Germinal center (tissue), 1 donor: ENCODE measurements at regions not wholly inside any gene's neighbourhood (a gene's known extent, or its start where the extent isn't known, plus 50 kb on each side); places are given as distances from the start of the nearest gene placed in this dataset.
"Not testable (repeated sequence)": the region's sequence is repeated elsewhere in the genome, so short reads cannot be mapped to it uniquely, and the experiment has no call there.

Experiments
- DNase-seq: peaks from one replicate; pipeline ENCODE4 v3.0.0; 2012; ENCODE audit warnings: mixed read lengths, low spot score

DNA sequence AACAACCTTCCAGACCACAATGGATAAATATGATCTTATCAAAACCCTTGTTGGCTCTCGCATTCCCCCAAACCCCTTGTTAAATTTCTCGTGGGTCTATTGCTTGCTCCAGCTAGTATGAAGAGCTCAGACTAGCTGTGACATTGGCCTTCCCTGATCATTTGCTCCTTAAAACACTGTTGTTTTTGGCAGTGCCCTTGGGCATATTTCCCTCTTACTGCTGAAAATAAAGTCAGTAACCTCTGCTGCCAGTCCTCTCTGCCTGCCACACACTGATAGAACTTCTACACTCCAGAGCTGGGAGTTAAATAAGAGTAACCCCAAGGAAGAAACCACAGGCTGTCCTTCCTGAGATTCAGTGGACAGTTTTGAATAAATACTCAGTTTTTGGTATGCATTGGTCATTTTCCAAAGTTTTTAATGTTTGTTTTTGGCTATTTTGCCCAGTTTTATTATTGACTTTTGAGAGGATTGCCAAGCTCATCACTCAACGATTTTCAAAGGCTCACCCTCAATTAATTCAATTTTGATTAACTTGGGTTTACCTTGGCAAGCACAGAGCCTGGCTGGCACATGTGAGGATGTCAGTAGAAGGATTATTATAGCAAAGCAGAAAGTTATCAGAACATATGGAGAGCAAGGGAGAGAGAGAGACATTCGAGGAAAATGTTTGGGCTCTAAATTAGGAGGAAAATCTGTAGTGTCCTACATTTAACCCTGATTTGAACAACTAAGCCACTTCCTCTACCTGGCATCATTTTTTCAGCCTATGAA is 84.3 kb upstream of the SYN3 start:
- DNase-seq = no peak

DNA sequence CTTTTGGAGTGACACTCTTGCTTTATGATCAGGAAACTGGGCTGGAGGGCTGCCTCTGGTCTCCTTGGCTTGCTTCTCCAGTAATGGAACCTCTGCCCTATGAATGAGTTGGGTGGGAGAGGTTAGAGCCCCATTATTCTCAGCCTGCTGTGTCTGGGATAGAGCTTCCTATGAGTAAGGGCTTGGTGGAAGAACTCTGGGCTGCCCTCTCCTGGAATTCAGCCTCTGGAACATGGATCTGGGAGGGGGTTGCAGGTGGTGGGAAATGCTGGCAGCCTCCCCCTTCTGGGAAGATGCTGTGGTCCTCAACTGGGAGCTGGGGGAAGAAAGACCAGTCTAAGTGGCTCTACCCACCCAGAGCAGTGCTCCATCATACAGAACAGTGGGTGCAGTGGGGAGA is 81.8 kb upstream of the SYN3 start:
- DNase-seq = no peak

DNA sequence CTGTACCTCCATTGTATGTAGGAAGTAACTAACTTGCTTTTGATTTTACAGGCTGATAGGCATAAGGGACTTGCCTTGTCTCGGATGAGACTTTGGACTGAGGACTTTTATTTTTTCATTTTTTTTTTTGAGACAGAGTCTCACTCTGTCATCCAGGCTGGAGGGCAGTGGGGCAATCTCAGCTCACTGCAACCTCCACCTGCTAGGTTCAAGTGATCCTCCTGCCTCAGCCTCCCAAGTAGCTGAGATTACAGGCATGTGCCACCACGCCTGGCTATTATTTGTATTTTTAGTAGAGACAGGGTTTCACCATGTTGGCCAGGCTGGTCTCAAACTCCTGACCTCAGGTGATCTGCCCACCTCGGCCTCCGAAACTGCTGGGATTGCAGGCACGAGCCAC is 80.2 kb upstream of the SYN3 start:
- DNase-seq = not testable (repeated sequence)

DNA sequence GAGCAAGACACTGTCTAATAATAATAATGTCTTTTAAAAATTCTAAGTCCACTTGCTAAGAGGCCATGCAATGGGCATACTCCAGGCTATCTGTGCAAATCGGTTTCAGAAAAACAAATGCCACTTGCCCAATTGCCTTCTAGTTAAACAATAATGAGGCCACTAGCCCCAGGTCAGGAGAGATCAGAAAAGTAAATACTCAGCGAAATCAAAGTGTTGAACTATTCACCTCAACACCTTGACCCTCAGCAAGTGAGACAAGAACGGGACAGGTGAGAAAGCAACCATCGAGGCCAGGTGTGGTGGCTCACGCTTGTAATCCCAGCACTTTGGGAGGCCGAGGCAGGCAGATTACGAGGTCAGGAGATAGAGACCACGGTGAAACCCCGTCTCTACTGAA is 72.3 kb upstream of the SYN3 start:
- DNase-seq = no peak

DNA sequence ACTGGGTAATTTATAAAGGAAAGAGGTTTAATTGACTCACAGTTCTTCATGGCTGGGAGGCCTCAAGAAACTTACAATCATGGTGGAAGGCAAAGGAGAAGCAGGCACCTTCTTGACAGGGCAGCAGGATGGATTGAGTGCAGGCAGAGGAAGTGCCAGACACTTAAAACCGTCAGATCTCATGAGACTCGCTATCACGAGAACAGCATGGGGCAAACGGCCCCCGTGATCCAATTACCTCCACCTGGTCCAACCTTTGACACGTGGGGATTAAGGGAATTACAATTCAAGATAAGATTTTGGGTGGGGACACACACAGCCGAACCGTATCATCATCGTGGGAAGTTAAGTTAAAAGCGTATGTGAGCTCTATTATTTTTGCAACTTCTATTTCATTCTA is 71.4 kb upstream of the SYN3 start:
- no peak for DNase-seq

DNA sequence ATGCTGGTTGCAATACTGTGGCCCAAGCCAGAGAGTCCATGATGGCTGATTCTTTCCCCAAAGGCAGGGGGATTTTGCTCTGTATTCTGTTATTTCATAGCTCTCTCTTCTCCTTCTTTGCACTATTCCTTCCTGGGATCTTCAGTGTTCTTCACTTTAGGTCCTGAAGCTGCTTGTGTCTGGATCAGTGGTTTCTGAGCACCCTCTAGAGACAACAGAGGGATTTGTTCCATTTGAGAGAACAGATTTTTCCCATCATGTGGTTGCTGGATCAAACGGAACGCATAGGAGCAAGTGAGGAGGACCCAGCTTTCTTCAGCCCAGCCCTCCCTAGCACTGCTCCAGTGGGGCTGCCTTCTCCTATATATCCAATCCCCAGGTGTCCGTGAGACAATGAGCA is 68.7 kb upstream of the SYN3 start:
- DNase-seq = no peak

DNA sequence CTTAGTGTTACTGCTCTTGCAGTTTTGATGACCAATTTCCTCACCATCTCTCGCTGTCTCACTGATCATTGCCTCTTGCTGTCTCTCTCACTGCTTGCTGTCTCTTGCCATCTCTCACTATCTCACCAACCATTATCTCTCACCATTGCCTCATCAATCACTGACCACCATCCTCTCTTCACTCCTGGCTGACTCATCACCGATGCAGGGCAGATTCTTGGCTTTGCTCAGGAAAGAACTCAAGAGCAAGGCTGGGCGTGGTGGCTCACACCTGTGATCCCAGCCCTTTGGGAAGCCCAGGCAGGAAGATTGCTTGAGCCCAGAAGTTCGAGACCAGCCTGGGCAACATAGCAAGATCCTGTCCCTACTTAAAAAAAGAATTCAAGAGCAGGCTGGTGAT is 66.3 kb upstream of the SYN3 start:
- DNase-seq = no peak

DNA sequence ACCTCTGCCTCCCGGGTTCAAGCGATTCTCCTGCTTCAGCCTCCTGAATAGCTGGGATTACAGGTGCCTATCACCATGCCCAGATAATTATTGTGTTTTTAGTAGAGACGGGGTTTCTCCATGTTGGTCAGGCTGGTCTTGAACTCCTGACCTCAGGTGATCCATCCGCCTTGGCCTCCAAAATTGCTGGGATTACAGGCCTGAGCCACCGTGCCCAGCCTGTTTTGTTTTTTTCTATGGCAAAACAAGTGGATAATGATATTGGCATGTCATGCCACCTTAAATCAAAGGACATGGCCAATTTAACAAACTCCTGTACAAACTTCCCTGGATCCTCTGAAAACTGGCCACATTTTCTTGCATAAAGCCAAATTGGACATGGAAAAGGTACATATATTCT is 64.3 kb upstream of the SYN3 start:
- not testable (repeated sequence) for DNase-seq

DNA sequence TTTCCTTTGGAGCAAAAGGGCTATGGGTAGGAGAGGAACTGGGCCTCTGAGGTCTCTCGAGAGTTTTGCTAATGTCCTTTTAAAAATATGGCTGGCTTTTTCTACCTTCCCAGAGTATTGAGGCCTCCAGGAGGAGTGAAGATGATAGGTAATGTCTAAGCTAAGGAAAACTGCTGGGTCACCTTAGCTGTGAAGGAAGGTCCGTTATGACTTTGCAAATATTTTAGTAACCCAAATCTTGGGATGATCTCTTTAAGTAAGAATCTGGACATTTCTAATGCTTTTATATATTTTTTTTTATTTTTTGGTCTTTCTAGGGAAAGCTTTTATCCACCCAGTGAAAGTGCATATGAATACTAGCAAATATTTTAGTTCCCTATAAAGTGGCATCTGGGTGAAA is 60.9 kb upstream of the SYN3 start:
- no peak for DNase-seq

DNA sequence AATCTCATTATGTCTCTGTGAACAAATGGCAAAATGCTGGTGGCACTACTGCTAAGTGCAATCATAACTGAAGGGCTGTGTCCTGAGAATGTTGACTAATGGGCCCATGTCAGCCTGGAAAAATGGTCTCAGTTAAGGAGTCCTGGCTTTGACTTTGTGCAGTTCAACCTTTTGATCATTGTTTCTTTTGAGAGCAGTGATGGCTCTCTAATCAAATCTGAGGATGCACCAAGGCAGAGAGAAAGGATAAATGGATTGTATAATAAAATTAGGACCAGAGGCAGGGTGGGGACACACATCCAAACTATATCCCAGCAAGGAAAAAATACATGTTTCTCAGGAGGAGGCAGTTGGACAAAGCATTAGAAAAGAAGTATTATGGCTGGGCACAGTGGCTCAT is 59.6 kb upstream of the SYN3 start:
- no peak for DNase-seq

DNA sequence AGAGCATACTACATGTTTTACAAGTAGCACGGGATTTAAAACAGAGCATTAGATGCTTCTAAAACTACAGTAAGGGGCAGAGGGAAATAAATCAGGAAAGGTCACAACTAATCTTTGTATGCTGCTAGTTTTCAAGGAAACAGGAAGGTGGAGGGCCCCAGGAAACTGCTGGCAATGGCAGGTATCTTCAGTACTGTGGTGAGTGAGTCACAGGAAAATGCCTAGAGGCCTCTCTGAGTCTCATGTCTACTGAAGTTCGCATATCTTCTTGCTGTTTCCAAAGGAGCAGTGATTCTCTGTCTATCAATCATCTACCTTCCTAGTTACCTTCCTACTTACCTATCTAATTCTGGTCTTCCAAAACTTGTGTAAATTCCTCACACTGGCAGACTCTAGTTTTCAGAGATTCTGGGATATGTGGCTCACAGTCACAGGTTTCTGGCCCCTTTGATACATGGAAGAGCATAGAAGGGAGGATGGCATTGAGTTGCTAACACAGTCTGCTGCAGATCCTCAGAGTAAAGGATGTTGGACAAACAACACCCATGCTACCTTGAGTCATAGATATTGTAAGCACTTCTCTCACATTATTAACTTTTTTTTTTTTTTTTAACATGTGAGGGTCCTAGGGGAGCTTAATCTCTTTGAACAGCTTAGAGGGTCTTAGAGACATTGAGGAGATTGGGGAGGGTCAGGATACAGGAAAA is 58.8 kb upstream of the SYN3 start:
- no peak for DNase-seq

DNA sequence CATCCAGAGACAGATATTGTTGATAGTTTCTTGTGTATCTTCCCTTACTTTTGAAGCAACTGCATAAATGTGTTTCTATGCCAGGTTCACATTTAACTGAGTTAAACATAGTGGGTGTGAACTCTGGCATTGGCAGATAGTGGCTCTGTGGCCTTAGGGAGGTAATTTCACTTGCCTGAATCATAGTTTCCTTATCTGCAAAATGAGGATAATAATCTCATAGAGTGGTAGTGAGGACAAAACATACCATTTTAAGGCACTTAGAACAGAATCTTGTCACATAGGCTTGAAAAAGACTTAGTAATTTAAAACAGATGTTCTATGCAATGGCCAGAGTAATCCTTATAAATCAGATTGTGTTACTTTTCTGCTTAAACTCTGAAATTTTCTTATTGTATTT is 56.4 kb upstream of the SYN3 start:
- DNase-seq = no peak

DNA sequence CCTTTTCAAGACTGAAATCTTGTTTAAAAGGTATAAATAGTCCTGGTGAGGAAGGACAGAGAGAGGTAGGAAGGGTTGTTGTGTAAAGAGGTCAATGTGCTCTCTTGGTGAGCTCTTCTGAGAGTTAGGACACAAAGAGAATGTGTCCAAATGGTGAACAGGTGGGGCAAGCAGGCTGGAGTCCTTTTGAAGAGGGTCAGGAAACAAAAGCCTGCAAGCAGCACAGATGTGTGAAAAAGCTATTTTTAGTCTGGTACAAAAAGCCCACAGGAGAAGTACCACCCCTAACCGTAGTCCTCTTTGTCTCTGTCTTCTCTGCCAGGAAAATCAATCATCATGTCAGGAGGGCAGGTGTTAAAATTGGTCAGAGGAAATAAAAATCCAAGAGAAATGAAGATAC is 54.4 kb upstream of the SYN3 start:
- DNase-seq = no peak

DNA sequence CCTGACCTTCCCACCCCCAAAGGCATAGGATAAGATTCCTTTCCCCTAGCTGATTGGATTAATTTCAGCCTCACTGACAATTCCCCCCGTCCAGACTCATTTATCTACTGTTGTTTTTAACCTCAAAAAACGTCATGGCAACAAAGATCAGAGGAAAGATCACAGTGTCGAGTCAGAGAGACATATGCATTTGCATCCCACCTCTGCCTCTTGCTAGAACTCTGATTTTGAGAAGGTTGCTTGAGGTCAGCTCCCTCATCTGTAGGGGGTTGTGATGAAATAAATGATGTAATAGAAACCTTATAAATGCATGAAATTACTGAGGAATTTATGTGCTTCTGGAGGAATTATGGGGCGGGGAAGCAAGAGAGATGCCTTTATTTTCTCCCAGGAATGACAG is 53.3 kb upstream of the SYN3 start:
- DNase-seq = no peak

DNA sequence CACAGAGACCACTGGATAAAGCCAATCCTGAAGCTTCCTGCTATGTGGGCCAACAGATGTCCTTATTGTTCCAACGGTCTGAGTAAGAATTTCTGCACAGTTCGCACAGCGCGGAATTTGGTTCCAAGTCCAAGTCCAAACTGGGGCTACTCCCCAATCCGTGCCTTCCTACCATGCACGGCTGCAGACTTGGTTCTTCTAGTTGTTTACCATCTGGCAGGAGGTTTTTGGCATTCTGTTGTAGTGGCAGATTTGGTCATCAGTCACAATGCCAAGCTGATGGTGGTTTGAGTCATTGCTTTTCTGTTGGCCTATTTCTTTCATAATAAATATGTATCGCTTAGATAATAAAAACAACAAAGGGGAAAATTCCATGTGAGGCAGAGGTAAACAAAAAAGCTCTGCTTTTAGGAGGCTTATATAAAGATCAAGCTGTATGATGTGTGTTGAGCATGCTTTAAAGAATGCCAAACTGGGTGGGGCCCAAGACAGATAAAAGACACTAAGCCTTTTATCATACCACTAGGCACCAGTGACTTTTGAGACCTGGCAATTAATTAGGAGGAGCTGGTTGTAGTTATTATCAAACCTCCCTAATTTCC is 52.5 kb upstream of the SYN3 start:
- no peak for DNase-seq

DNA sequence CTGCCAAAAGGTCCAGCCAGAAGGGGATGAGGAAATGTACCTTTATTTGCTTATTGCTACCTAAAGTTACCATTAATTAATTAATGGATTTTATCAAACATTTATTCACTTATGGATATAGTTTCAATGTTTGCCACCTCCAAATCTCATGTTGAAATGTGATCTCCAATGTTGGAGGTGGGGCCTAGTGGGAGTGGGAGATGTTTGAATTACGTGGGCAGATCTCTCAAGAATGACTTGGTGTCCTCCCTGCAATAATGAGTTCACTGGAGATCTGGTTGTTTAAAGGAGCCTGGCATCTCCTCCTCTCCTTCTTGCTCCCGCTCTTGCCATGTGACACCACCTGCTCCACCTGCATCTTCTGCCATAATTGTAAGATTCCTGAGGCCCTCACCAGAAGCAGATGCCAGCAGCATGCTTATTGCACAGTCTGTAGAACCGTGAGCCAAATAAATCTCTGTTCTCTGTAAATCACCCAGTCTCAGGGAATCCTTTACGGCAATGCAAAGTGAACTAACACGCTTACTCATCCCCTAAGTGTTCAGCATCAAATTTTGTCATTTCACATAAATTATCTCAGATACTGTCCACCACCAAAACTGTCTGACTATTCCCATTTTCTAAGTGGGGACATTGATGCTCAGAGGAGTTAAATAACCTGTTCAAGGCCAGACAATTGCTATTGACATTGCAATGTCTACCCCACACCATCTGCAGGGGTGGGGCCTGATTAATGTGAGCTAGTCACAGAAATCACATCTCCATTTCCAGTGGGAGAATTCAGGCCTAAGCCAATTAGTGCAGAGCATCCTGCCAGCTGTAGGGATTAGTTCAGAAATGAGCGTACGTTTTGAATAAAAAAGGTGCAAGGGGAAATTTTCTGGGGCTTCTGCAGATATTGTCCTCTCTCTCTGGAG is 51.6 kb upstream of the SYN3 start:
- DNase-seq = no peak

DNA sequence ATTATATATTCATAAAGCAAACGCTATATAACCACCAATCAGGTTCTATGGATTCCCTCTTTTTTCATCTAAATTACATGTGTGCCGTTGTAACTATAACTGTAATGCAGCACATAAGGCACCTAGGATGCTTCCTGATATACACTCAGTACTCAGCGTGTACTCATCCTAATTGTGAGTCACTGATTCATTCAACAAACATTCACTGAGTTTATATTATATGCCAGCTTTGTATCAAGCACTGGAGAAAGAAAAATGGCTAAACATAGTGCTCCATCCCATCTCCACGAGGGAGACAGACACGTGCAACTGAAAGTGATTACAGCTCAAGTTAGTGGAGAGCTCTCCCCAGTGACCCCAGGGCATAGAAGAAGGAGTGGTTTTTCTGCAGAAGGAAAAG is 49.9 kb upstream of the SYN3 start:
- DNase-seq = no peak
